K562 (cell line): ENCODE measurements at regions not wholly inside any gene's neighbourhood (a gene's known extent, or its start where the extent isn't known, plus 50 kb on each side); places are given as distances from the start of the nearest gene placed in this dataset.

Experiments used
- ASH1L ChIP-seq: fragments of 450-650 bp; IDR thresholded peaks from 2 replicates; pipeline ENCODE4 v1.6.1; 2018; ENCODE audit warnings: borderline replicate concordance, mild to moderate bottlenecking, low read depth; ENCODE audit not compliant: partially characterized antibody
- BCOR ChIP-seq: fragments of 450-650 bp; IDR thresholded peaks from 2 replicates; pipeline ENCODE4 v1.6.1; 2016
- ESRRB ChIP-seq: fragments of 250-450 bp; sonication (Bioruptor Pico); IDR thresholded peaks from 2 replicates; pipeline ENCODE4 v1.5.0; 2020; ENCODE audit warnings: mild to moderate bottlenecking, moderate library complexity, borderline replicate concordance
- HDGF ChIP-seq: fragments of 450-650 bp; IDR thresholded peaks from 2 replicates; pipeline ENCODE4 v1.6.1; 2016
- IFI16 ChIP-seq: fragments of 250-450 bp; sonication (Bioruptor Pico); IDR thresholded peaks from 2 replicates; pipeline ENCODE4 v2.1.2; 2022; ENCODE audit warnings: mild to moderate bottlenecking, inconsistent platforms
- L3MBTL2 ChIP-seq: fragments of 450-650 bp; IDR thresholded peaks from 2 replicates; pipeline ENCODE4 v1.6.1; 2016; ENCODE audit warnings: mild to moderate bottlenecking, moderate library complexity
- MCM5 ChIP-seq: fragments of 450-650 bp; IDR thresholded peaks from 2 replicates; pipeline ENCODE4 v1.6.1; 2016; ENCODE audit warnings: low read depth
- NFYB ChIP-seq: IDR thresholded peaks from 2 replicates; pipeline ENCODE4 v1.6.1; 2011; ENCODE audit warnings: mild to moderate bottlenecking, moderate library complexity; ENCODE audit not compliant: insufficient read length; ENCODE audit errors: extremely low read depth
- NUFIP1 ChIP-seq: fragments of 450-650 bp; IDR thresholded peaks from 2 replicates; pipeline ENCODE4 v1.6.1; 2018; ENCODE audit not compliant: partially characterized antibody
- PHF21A ChIP-seq: fragments of 450-650 bp; IDR thresholded peaks from 2 replicates; pipeline ENCODE4 v1.6.1; 2017; ENCODE audit warnings: low read depth, borderline replicate concordance
- SAFB ChIP-seq: fragments of 200-400 bp; formaldehyde crosslinking; IDR thresholded peaks from 2 replicates; pipeline ENCODE4 v1.6.1; 2017; ENCODE audit warnings: low read depth, low read length, borderline replicate concordance
- TBP ChIP-seq: optimal IDR thresholded peaks from 2 replicates; pipeline ENCODE3; 2011; ENCODE audit warnings: low read depth, low read length, improper control_type of control experiment
- TGIF2 ChIP-seq: sonication (generic); formaldehyde crosslinking; IDR thresholded peaks from 2 replicates; pipeline ENCODE4 v1.8.1; 2022; ENCODE audit warnings: mild to moderate bottlenecking, missing genetic modification reagents, moderate library complexity
- TF ChIP-seq, protein P1 (sequence below): fragments of 250-450 bp; sonication (Bioruptor Pico); IDR thresholded peaks from 2 replicates; pipeline ENCODE4 v1.5.0; 2020; ENCODE audit warnings: mild to moderate bottlenecking
- TF ChIP-seq, protein P2 (sequence below): IDR thresholded peaks from 2 replicates; pipeline ENCODE4 v1.6.1; 2011; ENCODE audit not compliant: insufficient read length; ENCODE audit errors: extremely low read depth
- TF ChIP-seq, protein P3 (sequence below): fragments of 450-650 bp; formaldehyde crosslinking; IDR thresholded peaks from 2 replicates; pipeline ENCODE4 v1.4.0; 2020; ENCODE audit warnings: mild to moderate bottlenecking, mixed read lengths
- TF ChIP-seq, protein P4 (sequence below), 2 experiments: IDR thresholded peaks; 2 replicates each; pipeline ENCODE4 v1.6.1; 2012; ENCODE audit warnings: improper control_type of control experiment in 2 of 2, low read depth in 2 of 2, low read length in 2 of 2, borderline replicate concordance in 1 of 2
- TF ChIP-seq, protein P5 (sequence below): fragments of 450-650 bp; formaldehyde crosslinking; IDR thresholded peaks from 2 replicates; pipeline ENCODE4 v1.4.0; 2020; ENCODE audit warnings: mild to moderate bottlenecking, moderate library complexity
- TF ChIP-seq, protein P6 (sequence below): sonication (generic); formaldehyde crosslinking; IDR thresholded peaks from 2 replicates; pipeline ENCODE4 v1.5.0; 2020; ENCODE audit warnings: missing genetic modification reagents

DNA sequence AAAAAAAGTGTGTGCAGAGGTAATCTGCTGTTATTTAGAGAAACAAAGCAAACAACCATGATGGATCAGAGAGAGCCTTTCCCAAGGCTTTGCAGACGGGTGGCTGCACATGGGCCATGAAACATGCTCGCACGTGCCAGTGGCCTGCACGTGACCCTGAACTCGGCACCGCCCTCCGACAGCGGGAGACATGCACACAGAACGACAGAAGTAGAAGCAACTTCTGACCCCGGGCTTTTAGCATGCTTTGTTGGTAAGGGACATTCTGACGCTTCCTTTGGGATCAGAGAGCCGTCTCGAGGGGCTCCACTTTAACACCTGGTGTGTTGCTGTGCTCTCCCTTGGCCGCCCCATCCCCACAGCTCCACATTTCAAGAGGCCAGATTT is 112.5 kb downstream of the KCNF1 start (continued):
- TF ChIP-seq, protein P1, sequence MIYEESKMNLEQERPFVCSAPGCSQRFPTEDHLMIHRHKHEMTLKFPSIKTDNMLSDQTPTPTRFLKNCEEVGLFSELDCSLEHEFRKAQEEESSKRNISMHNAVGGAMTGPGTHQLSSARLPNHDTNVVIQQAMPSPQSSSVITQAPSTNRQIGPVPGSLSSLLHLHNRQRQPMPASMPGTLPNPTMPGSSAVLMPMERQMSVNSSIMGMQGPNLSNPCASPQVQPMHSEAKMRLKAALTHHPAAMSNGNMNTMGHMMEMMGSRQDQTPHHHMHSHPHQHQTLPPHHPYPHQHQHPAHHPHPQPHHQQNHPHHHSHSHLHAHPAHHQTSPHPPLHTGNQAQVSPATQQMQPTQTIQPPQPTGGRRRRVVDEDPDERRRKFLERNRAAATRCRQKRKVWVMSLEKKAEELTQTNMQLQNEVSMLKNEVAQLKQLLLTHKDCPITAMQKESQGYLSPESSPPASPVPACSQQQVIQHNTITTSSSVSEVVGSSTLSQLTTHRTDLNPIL (CRISPR knock-in tag), result no peak
- TF ChIP-seq, protein P2, sequence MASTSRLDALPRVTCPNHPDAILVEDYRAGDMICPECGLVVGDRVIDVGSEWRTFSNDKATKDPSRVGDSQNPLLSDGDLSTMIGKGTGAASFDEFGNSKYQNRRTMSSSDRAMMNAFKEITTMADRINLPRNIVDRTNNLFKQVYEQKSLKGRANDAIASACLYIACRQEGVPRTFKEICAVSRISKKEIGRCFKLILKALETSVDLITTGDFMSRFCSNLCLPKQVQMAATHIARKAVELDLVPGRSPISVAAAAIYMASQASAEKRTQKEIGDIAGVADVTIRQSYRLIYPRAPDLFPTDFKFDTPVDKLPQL, result no peak
- TF ChIP-seq NFYB (no peak), L3MBTL2 (peak; percentile 44; the same call in 1 of the 2 replicates), TGIF2 (no peak), IFI16 (CRISPR knock-in tag) (no peak), ASH1L (no peak), HDGF (no peak), ESRRB (no peak), PHF21A (no peak), BCOR (no peak), SAFB (no peak), TBP (no peak), NUFIP1 (no peak), MCM5 (no peak)
- TF ChIP-seq, protein P3, sequence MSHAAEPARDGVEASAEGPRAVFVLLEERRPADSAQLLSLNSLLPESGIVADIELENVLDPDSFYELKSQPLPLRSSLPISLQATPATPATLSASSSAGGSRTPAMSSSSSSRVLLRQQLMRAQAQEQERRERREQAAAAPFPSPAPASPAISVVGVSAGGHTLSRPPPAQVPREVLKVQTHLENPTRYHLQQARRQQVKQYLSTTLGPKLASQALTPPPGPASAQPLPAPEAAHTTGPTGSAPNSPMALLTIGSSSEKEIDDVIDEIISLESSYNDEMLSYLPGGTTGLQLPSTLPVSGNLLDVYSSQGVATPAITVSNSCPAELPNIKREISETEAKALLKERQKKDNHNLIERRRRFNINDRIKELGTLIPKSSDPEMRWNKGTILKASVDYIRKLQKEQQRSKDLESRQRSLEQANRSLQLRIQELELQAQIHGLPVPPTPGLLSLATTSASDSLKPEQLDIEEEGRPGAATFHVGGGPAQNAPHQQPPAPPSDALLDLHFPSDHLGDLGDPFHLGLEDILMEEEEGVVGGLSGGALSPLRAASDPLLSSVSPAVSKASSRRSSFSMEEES (CRISPR knock-in tag), result peak; percentile 3; the same call in 1 of the 2 replicates
- TF ChIP-seq, protein P4, sequence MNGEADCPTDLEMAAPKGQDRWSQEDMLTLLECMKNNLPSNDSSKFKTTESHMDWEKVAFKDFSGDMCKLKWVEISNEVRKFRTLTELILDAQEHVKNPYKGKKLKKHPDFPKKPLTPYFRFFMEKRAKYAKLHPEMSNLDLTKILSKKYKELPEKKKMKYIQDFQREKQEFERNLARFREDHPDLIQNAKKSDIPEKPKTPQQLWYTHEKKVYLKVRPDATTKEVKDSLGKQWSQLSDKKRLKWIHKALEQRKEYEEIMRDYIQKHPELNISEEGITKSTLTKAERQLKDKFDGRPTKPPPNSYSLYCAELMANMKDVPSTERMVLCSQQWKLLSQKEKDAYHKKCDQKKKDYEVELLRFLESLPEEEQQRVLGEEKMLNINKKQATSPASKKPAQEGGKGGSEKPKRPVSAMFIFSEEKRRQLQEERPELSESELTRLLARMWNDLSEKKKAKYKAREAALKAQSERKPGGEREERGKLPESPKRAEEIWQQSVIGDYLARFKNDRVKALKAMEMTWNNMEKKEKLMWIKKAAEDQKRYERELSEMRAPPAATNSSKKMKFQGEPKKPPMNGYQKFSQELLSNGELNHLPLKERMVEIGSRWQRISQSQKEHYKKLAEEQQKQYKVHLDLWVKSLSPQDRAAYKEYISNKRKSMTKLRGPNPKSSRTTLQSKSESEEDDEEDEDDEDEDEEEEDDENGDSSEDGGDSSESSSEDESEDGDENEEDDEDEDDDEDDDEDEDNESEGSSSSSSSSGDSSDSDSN (IDR thresholded peaks at IDR 0.05; ENCODE audit: borderline replicate concordance in 1 of 2, low read depth in 2 of 2, low read length in 2 of 2), result no peak
- TF ChIP-seq, protein P5, sequence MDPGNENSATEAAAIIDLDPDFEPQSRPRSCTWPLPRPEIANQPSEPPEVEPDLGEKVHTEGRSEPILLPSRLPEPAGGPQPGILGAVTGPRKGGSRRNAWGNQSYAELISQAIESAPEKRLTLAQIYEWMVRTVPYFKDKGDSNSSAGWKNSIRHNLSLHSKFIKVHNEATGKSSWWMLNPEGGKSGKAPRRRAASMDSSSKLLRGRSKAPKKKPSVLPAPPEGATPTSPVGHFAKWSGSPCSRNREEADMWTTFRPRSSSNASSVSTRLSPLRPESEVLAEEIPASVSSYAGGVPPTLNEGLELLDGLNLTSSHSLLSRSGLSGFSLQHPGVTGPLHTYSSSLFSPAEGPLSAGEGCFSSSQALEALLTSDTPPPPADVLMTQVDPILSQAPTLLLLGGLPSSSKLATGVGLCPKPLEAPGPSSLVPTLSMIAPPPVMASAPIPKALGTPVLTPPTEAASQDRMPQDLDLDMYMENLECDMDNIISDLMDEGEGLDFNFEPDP (CRISPR knock-in tag), result no peak
- TF ChIP-seq, protein P6, sequence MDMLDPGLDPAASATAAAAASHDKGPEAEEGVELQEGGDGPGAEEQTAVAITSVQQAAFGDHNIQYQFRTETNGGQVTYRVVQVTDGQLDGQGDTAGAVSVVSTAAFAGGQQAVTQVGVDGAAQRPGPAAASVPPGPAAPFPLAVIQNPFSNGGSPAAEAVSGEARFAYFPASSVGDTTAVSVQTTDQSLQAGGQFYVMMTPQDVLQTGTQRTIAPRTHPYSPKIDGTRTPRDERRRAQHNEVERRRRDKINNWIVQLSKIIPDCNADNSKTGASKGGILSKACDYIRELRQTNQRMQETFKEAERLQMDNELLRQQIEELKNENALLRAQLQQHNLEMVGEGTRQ (CRISPR knock-in tag), result peak; percentile 86
